CD14-positive monocyte (primary cell): ENCODE measurements at regions not wholly inside any gene's neighbourhood (a gene's known extent, or its start where the extent isn't known, plus 50 kb on each side); places are given as distances from the start of the nearest gene placed in this dataset.
A peak's percentile ranks its signal among the peaks of the same experiment; 100 is the strongest.

ENCODE experiments used
- DNase-seq, 3 donors: peaks; one replicate each; pipeline ENCODE4 v3.0.0-alpha.2; 2011 to 2022
- H2AFZ ChIP-seq: 2 replicates; pipeline ENCODE4 v1.6.0; 2012; ENCODE audit warnings: mild to moderate bottlenecking, low read depth, low read length, inconsistent platforms; ENCODE audit not compliant: insufficient read depth, poor library complexity, severe bottlenecking
- H3K27ac ChIP-seq, 2 donors: 1 replicate in 1 of 2; 2 replicates in 1 of 2; pipeline ENCODE4 v1.5.1; 2012 to 2013; ENCODE audit warnings: low read length in 2 of 2, control low read depth in 1 of 2, inconsistent platforms in 1 of 2, low read depth in 1 of 2, mild to moderate bottlenecking in 1 of 2
- H3K27me3 ChIP-seq, 2 donors: one replicate each; pipeline versions ENCODE4 v1.6.0 to v1.6.1; 2011 to 2013; ENCODE audit warnings: low read length in 2 of 2; ENCODE audit not compliant: control insufficient read depth in 2 of 2, insufficient read depth in 2 of 2
- H3K36me3 ChIP-seq, 2 donors: replicated peaks in 1 of 2; 1 replicate in 1 of 2; 2 replicates in 1 of 2; pipeline versions ENCODE4 v1.5.1 to v1.6.1; 2012 to 2013; ENCODE audit warnings: low read length in 2 of 2, control low read depth in 1 of 2, inconsistent platforms in 1 of 2, mild to moderate bottlenecking in 1 of 2; ENCODE audit not compliant: insufficient read depth in 2 of 2, control insufficient read depth in 1 of 2
- H3K4me1 ChIP-seq, 2 donors: 1 replicate in 1 of 2; 2 replicates in 1 of 2; pipeline versions ENCODE4 v1.5.1 to v1.6.1; 2012 to 2013; ENCODE audit warnings: low read length in 2 of 2, control low read depth in 1 of 2, inconsistent platforms in 1 of 2, mild to moderate bottlenecking in 1 of 2, moderate library complexity in 1 of 2; ENCODE audit not compliant: insufficient read depth in 2 of 2, control insufficient read depth in 1 of 2
- H3K4me2 ChIP-seq: replicated peaks from 2 replicates; pipeline ENCODE3; 2012; ENCODE audit warnings: low read length, moderate library complexity, mild to moderate bottlenecking; ENCODE audit not compliant: poor library complexity, severe bottlenecking; ENCODE audit errors: extremely low read depth
- H3K4me3 ChIP-seq, 3 experiments: fragments of 200-600 bp in 1 of 3; sonication (generic) in 1 of 3; replicated peaks in 1 of 3; 1 replicate in 2 of 3; 2 replicates in 1 of 3; pipeline ENCODE4 v1.5.1; 2011 to 2013; ENCODE audit warnings: low read length in 3 of 3, mild to moderate bottlenecking in 3 of 3, control low read depth in 2 of 3, low read depth in 2 of 3, inconsistent platforms in 1 of 3, moderate library complexity in 1 of 3
- H3K79me2 ChIP-seq: 2 replicates; pipeline ENCODE4 v1.6.0; 2012; ENCODE audit warnings: mild to moderate bottlenecking, control low read depth, inconsistent platforms, low read length, moderate library complexity; ENCODE audit not compliant: insufficient read depth
- H3K9ac ChIP-seq: 2 replicates; pipeline ENCODE4 v1.6.0; 2017; ENCODE audit warnings: low read length, mild to moderate bottlenecking; ENCODE audit not compliant: insufficient read depth, poor library complexity, severe bottlenecking
- H3K9me3 ChIP-seq, 2 donors: replicated peaks in 1 of 2; 1 replicate in 1 of 2; 2 replicates in 1 of 2; pipeline versions ENCODE4 v1.5.1 to v1.6.1; 2012 to 2013; ENCODE audit warnings: low read length in 2 of 2, control low read depth in 1 of 2; ENCODE audit not compliant: control insufficient read depth in 1 of 2, insufficient read depth in 1 of 2
- H4K20me1 ChIP-seq: 2 replicates; pipeline ENCODE4 v1.6.0; 2012; ENCODE audit warnings: mild to moderate bottlenecking, low read length, control low read depth, moderate library complexity; ENCODE audit not compliant: insufficient read depth
- H3K27ac Mint-ChIP-seq, 7 donors: one replicate each; pipeline ENCODE4 v1.8.0; 2020; ENCODE audit warnings: mild to moderate bottlenecking in 7 of 7, mixed read lengths in 7 of 7, moderate library complexity in 6 of 7, inconsistent platforms in 2 of 7
- H3K27me3 Mint-ChIP-seq, 3 donors: one replicate each; pipeline ENCODE4 v1.8.0; 2021 to 2022; ENCODE audit warnings: low read depth in 3 of 3, mild to moderate bottlenecking in 3 of 3, mixed read lengths in 3 of 3, moderate library complexity in 3 of 3, inconsistent platforms in 1 of 3
- H3K36me3 Mint-ChIP-seq, 2 donors: one replicate each; pipeline ENCODE4 v1.8.0; 2020; ENCODE audit warnings: mixed read lengths in 2 of 2, inconsistent platforms in 1 of 2, mild to moderate bottlenecking in 1 of 2
- H3K4me1 Mint-ChIP-seq: one replicate; pipeline ENCODE4 v1.8.0; 2020; ENCODE audit warnings: mild to moderate bottlenecking, mixed read lengths
- H3K4me3 Mint-ChIP-seq, 2 donors: one replicate each; pipeline ENCODE4 v1.8.0; 2020; ENCODE audit warnings: mild to moderate bottlenecking in 2 of 2, mixed read lengths in 2 of 2, moderate library complexity in 1 of 2
- H3K9me3 Mint-ChIP-seq, 7 donors: one replicate each; pipeline ENCODE4 v1.8.0; 2020 to 2022; ENCODE audit warnings: mixed read lengths in 7 of 7, mild to moderate bottlenecking in 6 of 7, moderate library complexity in 6 of 7, inconsistent platforms in 2 of 7
- CTCF ChIP-seq: fragments of 200-600 bp; IDR thresholded peaks from one replicate; pipeline ENCODE4 v1.8.0; 2022; ENCODE audit warnings: antibody characterized with exemption, mild to moderate bottlenecking
- WGBS: methylation state at CpG from one replicate; pipeline ENCODE4 v1.1.5; 2013; ENCODE audit warnings: missing lambda C conversion rate; ENCODE audit not compliant: insufficient coverage; 5-methylcytosine and 5-hydroxymethylcytosine counted together
- intact Hi-C, 2 donors: fragments of 100-400 bp; cut with micrococcal nuclease; formaldehyde crosslinking; loops; one replicate each; pipeline versions ENCODE4 v1.15.0 to v1.15.1; 2023

- no peak overlapping the region for H3K27ac Mint-ChIP-seq
Measured at GRCh38 chr4:188781655-188782054, 642.4 kb downstream of the TRIML1 start.

GRCh38 chr4:188783175-188783574, 643.9 kb downstream of the TRIML1 start:
- H3K27ac ChIP-seq = no peak overlapping the region
- Mint-ChIP-seq H3K36me3 (no peaks in the 10 kb centered on the region), H3K4me1 (no peaks in the 10 kb centered on the region), H3K4me3 (no peak overlapping the region), H3K27me3 (peaks cover 0 to 2% (median 0%) of the 10 kb centered on the region in 3 donors), H3K27ac (peak overlapping the region in 1 of 7 donors; percentile 30), H3K9me3 (peaks cover 0 to 2% (median 0%) of the 10 kb centered on the region in 7 donors)
- H2AFZ ChIP-seq = no peak overlapping the region
- TF ChIP-seq CTCF = no peak
- no peak overlapping the region for H3K9ac ChIP-seq
- H3K27me3 ChIP-seq = no peaks in the 10 kb centered on the region
- H3K36me3 ChIP-seq = no peaks in the 10 kb centered on the region
- intact Hi-C loops = no loop called here
- H3K4me1 ChIP-seq = no peaks in the 10 kb centered on the region
- H3K79me2 ChIP-seq = no peaks in the 10 kb centered on the region
- DNase-seq = no peak
- no peaks in the 10 kb centered on the region for H4K20me1 ChIP-seq
- no peaks in the 10 kb centered on the region for H3K9me3 ChIP-seq
- H3K4me3 ChIP-seq = no peak overlapping the region
- WGBS = 77% methylated on average over 3 of the region's 4 CpGs
- no peak overlapping the region for H3K4me2 ChIP-seq

More at GRCh38 chr4:188781655-188782054, 642.4 kb downstream of the TRIML1 start:
- Histone ChIP-seq H2AFZ (no peak overlapping the region), H3K9ac (no peak overlapping the region), H3K9me3 (no peaks in the 10 kb centered on the region), H3K4me1 (no peaks in the 10 kb centered on the region), H3K4me2 (no peak overlapping the region), H3K79me2 (no peaks in the 10 kb centered on the region), H3K4me3 (no peak overlapping the region), H3K36me3 (no peaks in the 10 kb centered on the region), H4K20me1 (no peaks in the 10 kb centered on the region), H3K27ac (no peak overlapping the region), H3K27me3 (no peaks in the 10 kb centered on the region)
- H3K27me3 Mint-ChIP-seq = peaks cover 0 to 2% (median 0%) of the 10 kb centered on the region in 3 donors
- DNase-seq = no peak
- H3K4me1 Mint-ChIP-seq = no peaks in the 10 kb centered on the region
- TF ChIP-seq CTCF = no peak
- H3K36me3 Mint-ChIP-seq = no peaks in the 10 kb centered on the region
- intact Hi-C loops = no loop called here
- peaks cover 0 to 2% (median 0%) of the 10 kb centered on the region in 7 donors for H3K9me3 Mint-ChIP-seq
- WGBS = 21% methylated on average over 3 of the region's 3 CpGs
- H3K4me3 Mint-ChIP-seq = no peak overlapping the region
